Liver (tissue), 8 donors: ENCODE measurements at regions not wholly inside any gene's neighbourhood (a gene's known extent, or its start where the extent isn't known, plus 50 kb on each side); places are given as distances from the start of the nearest gene placed in this dataset.

Experiments
- DNase-seq: peaks from one replicate; pipeline ENCODE4 v3.0.0-alpha.2; 2017; ENCODE audit warnings: low spot score
- H3K27ac ChIP-seq, 2 donors: one replicate each; pipeline ENCODE4 v1.7.0; 2013; ENCODE audit warnings: inconsistent platforms in 2 of 2, low read length in 2 of 2, control low read depth in 1 of 2, low read depth in 1 of 2, mild to moderate bottlenecking in 1 of 2
- H3K27me3 ChIP-seq, 4 donors: one replicate each; pipeline versions ENCODE4 v1.6.1 to v1.7.0; 2013; ENCODE audit warnings: low read length in 3 of 4, inconsistent platforms in 1 of 4, mild to moderate bottlenecking in 1 of 4, moderate library complexity in 1 of 4; ENCODE audit not compliant: control insufficient read depth in 4 of 4, insufficient read depth in 4 of 4
- H3K36me3 ChIP-seq, 4 donors: one replicate each; pipeline versions ENCODE4 v1.6.1 to v1.7.0; 2013; ENCODE audit warnings: low read length in 3 of 4, mild to moderate bottlenecking in 3 of 4, low read depth in 1 of 4, moderate library complexity in 1 of 4; ENCODE audit not compliant: control insufficient read depth in 4 of 4, insufficient read depth in 3 of 4
- H3K4me1 ChIP-seq, 4 donors: one replicate each; pipeline versions ENCODE4 v1.6.1 to v1.7.0; 2013; ENCODE audit warnings: low read length in 3 of 4, mild to moderate bottlenecking in 3 of 4, moderate library complexity in 1 of 4; ENCODE audit not compliant: control insufficient read depth in 4 of 4, insufficient read depth in 4 of 4
- H3K4me3 ChIP-seq, 3 donors: one replicate each; pipeline versions ENCODE4 v1.6.1 to v1.7.0; 2013; ENCODE audit warnings: low read length in 3 of 3, control low read depth in 1 of 3, low read depth in 1 of 3, mild to moderate bottlenecking in 1 of 3
- H3K9ac ChIP-seq, 2 donors: one replicate each; pipeline ENCODE4 v1.7.0; 2013; ENCODE audit warnings: low read length in 2 of 2, mild to moderate bottlenecking in 2 of 2, moderate library complexity in 2 of 2, control low read depth in 1 of 2, low read depth in 1 of 2
- H3K9me3 ChIP-seq, 4 donors: one replicate each; pipeline versions ENCODE4 v1.6.1 to v1.7.0; 2013; ENCODE audit warnings: low read length in 3 of 4; ENCODE audit not compliant: control insufficient read depth in 4 of 4
- ATF3 ChIP-seq: IDR thresholded peaks from 2 replicates; pipeline ENCODE4 v1.6.1; 2016; ENCODE audit warnings: antibody characterized with exemption
- CTCF ChIP-seq: fragments of 150-350 bp; IDR thresholded peaks from 2 replicates; pipeline ENCODE4 v1.5.1; 2017; ENCODE audit warnings: improper control_type of control experiment, low read depth, low read length; ENCODE audit not compliant: missing input control
- EGR1 ChIP-seq, 2 donors: IDR thresholded peaks; 2 replicates each; pipeline ENCODE4 v1.6.1; 2016 to 2018; ENCODE audit warnings: antibody characterized with exemption in 2 of 2, low read depth in 2 of 2
- FOXA1 ChIP-seq: IDR thresholded peaks from 2 replicates; pipeline ENCODE4 v1.6.1; 2016; ENCODE audit warnings: antibody characterized with exemption
- FOXA2 ChIP-seq: IDR thresholded peaks from 2 replicates; pipeline ENCODE4 v1.6.1; 2016; ENCODE audit warnings: antibody characterized with exemption
- GABPA ChIP-seq, 2 donors: IDR thresholded peaks in 1 of 2; conservative IDR thresholded peaks in 1 of 2; 2 replicates each; pipeline ENCODE4 v1.6.1; 2016; ENCODE audit warnings: antibody characterized with exemption in 2 of 2, mild to moderate bottlenecking in 1 of 2, moderate library complexity in 1 of 2
- HNF4A ChIP-seq, 2 donors: conservative IDR thresholded peaks; 2 replicates each; pipeline ENCODE4 v1.6.1; 2016; ENCODE audit warnings: antibody characterized with exemption in 2 of 2, mild to moderate bottlenecking in 2 of 2
- HNF4G ChIP-seq: IDR thresholded peaks from 2 replicates; pipeline ENCODE4 v1.6.1; 2016; ENCODE audit warnings: antibody characterized with exemption
- JUND ChIP-seq, 2 donors: IDR thresholded peaks; 2 replicates each; pipeline ENCODE4 v1.6.1; 2016; ENCODE audit warnings: antibody characterized with exemption in 2 of 2
- MAX ChIP-seq: IDR thresholded peaks from 2 replicates; pipeline ENCODE4 v1.6.1; 2016; ENCODE audit warnings: antibody characterized with exemption
- NR2F2 ChIP-seq: IDR thresholded peaks from 2 replicates; pipeline ENCODE4 v1.6.1; 2016; ENCODE audit warnings: antibody characterized with exemption
- RAD21 ChIP-seq, 2 donors: IDR thresholded peaks; 2 replicates each; pipeline ENCODE4 v1.6.1; 2016; ENCODE audit warnings: antibody characterized with exemption in 2 of 2, mild to moderate bottlenecking in 2 of 2
- REST ChIP-seq: IDR thresholded peaks from 2 replicates; pipeline ENCODE4 v1.6.1; 2016; ENCODE audit warnings: antibody characterized with exemption, mild to moderate bottlenecking
- RXRA ChIP-seq, 2 donors: IDR thresholded peaks; 2 replicates each; pipeline ENCODE4 v1.6.1; 2017 to 2018; ENCODE audit warnings: antibody characterized with exemption in 2 of 2, mild to moderate bottlenecking in 1 of 2
- SP1 ChIP-seq: IDR thresholded peaks from 2 replicates; pipeline ENCODE4 v1.6.1; 2018; ENCODE audit warnings: antibody characterized with exemption, mild to moderate bottlenecking
- TAF1 ChIP-seq: conservative IDR thresholded peaks from 2 replicates; pipeline ENCODE4 v1.6.1; 2016; ENCODE audit warnings: antibody characterized with exemption, mild to moderate bottlenecking
- YY1 ChIP-seq: IDR thresholded peaks from 2 replicates; pipeline ENCODE4 v1.6.1; 2016; ENCODE audit warnings: antibody characterized with exemption, mild to moderate bottlenecking
- ZBTB33 ChIP-seq: IDR thresholded peaks from 2 replicates; pipeline ENCODE4 v1.6.1; 2016; ENCODE audit warnings: antibody characterized with exemption
- WGBS: extraction: QIAGEN DNeasy Blood & Tissue Kit; methylation state at CpG from one replicate; pipeline ENCODE4 v1.1.7; 2013; 5-methylcytosine and 5-hydroxymethylcytosine counted together
- donor health status: healthy.
- donor health status: healthy.
- donor health status: healthy.
- donor health status: healthy.
- donor health status: healthy.

- Histone ChIP-seq H3K4me3 (no peak overlapping the region), H3K4me1 (no peaks in the 10 kb centered on the region), H3K9me3 (no peaks in the 10 kb centered on the region), H3K9ac (no peak overlapping the region), H3K36me3 (no peaks in the 10 kb centered on the region), H3K27me3 (no peaks in the 10 kb centered on the region), H3K27ac (no peak overlapping the region)
- no peak for DNase-seq
- TF ChIP-seq JUND (IDR thresholded peaks at IDR 0.05): no peak
- no peak for TF ChIP-seq TAF1
- no peak for TF ChIP-seq HNF4G
- TF ChIP-seq ATF3: no peak
- WGBS: 54% methylated on average over 3 of the region's 3 CpGs
Measured at GRCh38 chr3:30426293-30426993, 180.0 kb upstream of the TGFBR2 start.

- H3K27ac ChIP-seq: no peak overlapping the region
- no peak overlapping the region for H3K4me3 ChIP-seq
- no peak for DNase-seq
- no peak overlapping the region for H3K9ac ChIP-seq
- no peaks in the 10 kb centered on the region for H3K36me3 ChIP-seq
- no peaks in the 10 kb centered on the region for H3K4me1 ChIP-seq
- no peak for TF ChIP-seq HNF4G
- no peak for TF ChIP-seq EGR1 (IDR thresholded peaks at IDR 0.05; ENCODE audit: low read depth in 2 of 2)
- no peak for TF ChIP-seq TAF1
- no peak for TF ChIP-seq FOXA2
- TF ChIP-seq JUND (IDR thresholded peaks at IDR 0.05): no peak
- TF ChIP-seq NR2F2: no peak
- no peak for TF ChIP-seq RAD21 (IDR thresholded peaks at IDR 0.05)
- no peak for TF ChIP-seq CTCF
- TF ChIP-seq SP1: no peak
- no peak for TF ChIP-seq RXRA (IDR thresholded peaks at IDR 0.05)
- no peak for TF ChIP-seq MAX
- TF ChIP-seq FOXA1: no peak
- no peak for TF ChIP-seq REST
- TF ChIP-seq GABPA (IDR thresholded peaks at IDR 0.05 in 1 of 2, conservative IDR thresholded peaks at IDR 0.05 in 1 of 2): no peak
- no peak for TF ChIP-seq YY1
- no peak for TF ChIP-seq ZBTB33
- no peak for TF ChIP-seq HNF4A (conservative IDR thresholded peaks at IDR 0.05)
- no peak for TF ChIP-seq ATF3
- H3K9me3 ChIP-seq: no peaks in the 10 kb centered on the region
- no peaks in the 10 kb centered on the region for H3K27me3 ChIP-seq
Measured at GRCh38 chr3:30428251-30428650, 178.2 kb upstream of the TGFBR2 start.
